Forelimb muscle (tissue), 1 donor: ENCODE measurements at regions not wholly inside any gene's neighbourhood (a gene's known extent, or its start where the extent isn't known, plus 50 kb on each side); places are given as distances from the start of the nearest gene placed in this dataset.

ENCODE experiments used
- DNase-seq: peaks from one replicate; pipeline ENCODE4 v3.0.0-alpha.2; 2013; ENCODE audit warnings: low read depth

GRCh38 chr10:4199196-4199595, 414.2 kb upstream of the KLF6 start:
- DNase-seq, result no peak

DNA sequence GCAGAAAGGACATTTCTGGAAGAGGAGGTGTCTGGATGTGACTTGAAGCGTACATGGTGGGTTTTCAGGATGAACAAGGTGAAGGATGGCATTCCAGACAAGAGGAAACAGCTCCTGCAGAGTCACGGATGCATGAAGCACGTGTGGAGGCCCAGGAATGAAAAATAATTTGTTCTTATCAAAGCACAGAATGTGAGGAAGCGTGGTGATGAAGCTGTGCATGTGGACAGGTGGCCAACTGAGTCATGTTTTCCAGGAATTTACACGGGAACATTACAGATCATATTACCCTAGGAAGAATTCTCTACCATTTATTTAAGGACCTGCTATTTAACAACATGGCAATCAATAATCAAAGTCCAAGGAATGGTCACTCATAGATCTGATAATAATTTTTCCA, 413.2 kb upstream of the KLF6 start:
- DNase-seq, result no peak

DNA sequence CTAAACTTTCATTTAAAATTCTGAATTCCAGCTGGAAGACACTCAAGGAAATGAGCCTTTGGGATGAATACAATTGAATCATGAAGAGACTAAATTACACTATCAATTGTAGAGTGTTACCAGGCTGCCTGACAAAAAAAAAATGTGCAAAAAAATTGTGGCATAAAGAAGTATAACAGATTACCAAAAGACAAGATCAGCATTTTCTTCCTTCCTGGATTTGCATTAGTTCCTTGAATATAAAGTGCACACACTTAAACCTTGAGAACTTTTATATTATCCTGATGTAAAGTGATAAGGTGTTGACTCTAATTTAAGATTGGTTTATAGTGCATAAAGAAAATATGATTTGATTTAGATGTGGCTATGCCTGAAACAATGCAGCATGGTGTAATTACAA, 412.7 kb upstream of the KLF6 start:
- DNase-seq, result no peak

- peak; percentile 35 for DNase-seq
Measured at GRCh38 chr10:4196771-4197390, 411.9 kb upstream of the KLF6 start.

GRCh38 chr10:4196183-4196582, 411.2 kb upstream of the KLF6 start:
- DNase-seq, result no peak

- DNase-seq, result no peak
Measured at GRCh38 chr10:4195213-4195612, 410.2 kb upstream of the KLF6 start.

DNA sequence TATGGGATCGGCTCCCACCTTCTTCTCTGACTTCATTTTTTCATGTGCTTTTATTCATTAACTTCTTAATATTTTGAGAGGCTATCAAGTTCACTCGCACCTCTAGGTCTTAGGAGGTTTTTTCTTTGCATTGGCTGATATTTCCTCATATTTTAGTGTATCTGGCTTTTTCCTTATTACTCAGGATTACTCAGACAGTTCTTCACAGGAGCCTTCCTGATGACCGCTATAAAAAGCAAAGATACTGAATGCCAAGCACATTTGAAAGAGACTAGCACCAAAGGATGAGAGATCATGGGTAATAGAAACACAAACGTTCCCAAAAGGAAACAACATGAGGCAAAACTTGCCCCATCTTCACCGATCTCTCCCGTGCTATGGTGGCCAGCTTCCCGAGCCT, 409.2 kb upstream of the KLF6 start:
- no peak for DNase-seq

GRCh38 chr10:4191894-4192293, 406.9 kb upstream of the KLF6 start:
- no peak for DNase-seq

- DNase-seq, result no peak
Measured at GRCh38 chr10:4191354-4191753, 406.3 kb upstream of the KLF6 start.

DNA sequence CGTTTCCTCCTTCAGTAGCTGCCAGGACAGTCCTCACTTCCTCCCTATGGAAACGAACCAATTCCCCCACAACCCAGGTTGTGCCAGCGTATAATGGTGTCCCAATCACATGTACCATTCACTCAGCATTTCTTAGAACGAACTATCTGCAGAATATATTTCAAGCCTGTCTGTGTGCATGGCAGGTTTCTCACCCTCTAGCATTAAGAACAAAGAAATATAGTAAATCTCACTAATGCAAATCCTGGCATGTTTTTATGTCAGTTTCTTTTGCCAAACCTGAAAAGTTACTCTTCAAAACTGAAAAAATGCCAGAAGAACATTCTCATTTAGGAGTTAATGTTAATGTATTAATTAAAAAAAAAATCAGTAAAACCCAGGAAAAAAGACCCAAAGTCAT, 405.9 kb upstream of the KLF6 start:
- no peak for DNase-seq

- no peak for DNase-seq
Measured at GRCh38 chr10:4189281-4189680, 404.3 kb upstream of the KLF6 start.

DNA sequence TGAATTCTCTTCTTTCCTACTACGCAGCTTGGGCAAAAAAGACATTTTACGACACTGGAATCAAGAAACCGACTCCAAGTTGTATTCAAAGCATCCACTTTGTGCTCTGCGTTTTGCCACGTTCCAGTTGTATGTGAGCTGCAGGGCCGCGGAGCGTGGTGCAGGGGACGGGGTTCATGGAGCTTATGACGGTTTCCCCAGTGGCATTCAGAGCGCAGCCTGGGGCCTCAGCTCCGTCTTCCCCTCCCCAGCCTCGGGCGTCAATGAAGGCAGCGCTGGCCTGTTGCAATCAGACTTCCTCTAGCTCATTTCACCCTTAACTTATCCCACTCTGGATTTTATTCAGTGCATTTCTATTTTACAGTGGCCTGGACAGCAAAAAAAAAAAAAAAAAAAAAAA, 403.4 kb upstream of the KLF6 start:
- no peak for DNase-seq

- DNase-seq, result no peak
Measured at GRCh38 chr10:4186849-4187540, 402.0 kb upstream of the KLF6 start.

- DNase-seq, result peak; percentile 72
Measured at GRCh38 chr10:4183761-4184261, 398.8 kb upstream of the KLF6 start.

DNA sequence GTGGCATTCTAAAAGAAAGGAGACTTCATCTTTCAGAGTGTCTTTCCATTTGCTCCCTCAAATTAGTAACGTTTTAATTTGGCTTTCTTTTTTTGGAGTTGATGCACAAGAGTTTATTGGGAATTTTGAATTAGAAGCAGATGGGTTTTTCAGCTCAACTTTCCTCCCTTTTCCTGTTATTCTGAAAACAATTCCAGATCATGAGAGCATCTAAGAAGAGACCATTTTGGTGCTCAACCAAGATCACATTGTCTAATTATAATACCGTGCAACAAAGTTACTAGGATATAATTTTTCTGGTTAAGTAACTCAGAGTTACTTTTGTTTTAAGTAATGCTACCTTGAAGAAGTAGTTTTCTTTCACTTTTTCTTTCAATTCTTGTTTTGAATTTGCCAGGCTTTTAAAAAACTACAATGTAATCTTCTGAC, 396.6 kb upstream of the KLF6 start:
- DNase-seq, result no peak

DNA sequence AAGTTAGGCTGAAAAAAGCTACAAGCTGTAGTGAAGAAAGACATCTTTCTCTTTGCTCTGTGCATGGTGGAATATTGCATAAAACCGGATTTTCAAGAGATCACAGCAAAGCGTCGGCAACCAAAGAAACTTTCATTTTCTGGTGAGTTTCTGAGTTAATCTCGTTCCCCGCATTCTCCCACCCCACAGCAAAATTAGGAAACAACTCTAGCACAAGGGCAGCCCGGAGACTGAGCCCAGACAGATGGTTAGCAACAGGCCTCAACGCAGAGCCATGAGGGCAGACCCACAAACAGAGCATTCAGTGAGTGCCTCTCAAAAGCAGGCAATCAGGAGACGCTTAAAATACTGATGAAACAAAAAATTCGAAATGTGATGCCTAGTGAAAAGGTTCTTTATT, 396.1 kb upstream of the KLF6 start:
- no peak for DNase-seq

- peak; percentile 80 for DNase-seq
Measured at GRCh38 chr10:4177791-4178190, 392.8 kb upstream of the KLF6 start.

GRCh38 chr10:4176500-4177281, 391.7 kb upstream of the KLF6 start:
- DNase-seq, result no peak

DNA sequence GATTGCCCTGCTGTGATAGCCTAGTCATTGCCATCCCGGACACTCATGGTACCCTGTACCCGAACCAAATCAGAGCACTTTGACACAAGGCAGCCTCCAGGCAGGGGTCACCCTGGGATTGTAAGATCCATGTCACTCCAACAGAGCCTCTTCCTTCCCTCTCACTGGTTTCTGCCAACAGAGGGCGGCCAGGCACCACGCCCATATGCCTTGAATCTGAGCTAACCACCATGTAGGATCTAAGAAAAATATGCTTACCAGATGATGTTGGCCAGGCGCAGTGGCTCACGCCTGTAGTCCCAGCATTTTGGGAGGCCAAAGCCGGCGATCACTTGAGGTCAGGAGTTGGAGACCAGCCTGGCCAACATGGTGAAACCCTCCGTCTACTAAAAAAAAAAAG, 389.2 kb upstream of the KLF6 start:
- no peak for DNase-seq

GRCh38 chr10:4170633-4171314, 385.8 kb upstream of the KLF6 start:
- DNase-seq, result no peak

- no peak for DNase-seq
Measured at GRCh38 chr10:4170181-4170580, 385.2 kb upstream of the KLF6 start.

DNA sequence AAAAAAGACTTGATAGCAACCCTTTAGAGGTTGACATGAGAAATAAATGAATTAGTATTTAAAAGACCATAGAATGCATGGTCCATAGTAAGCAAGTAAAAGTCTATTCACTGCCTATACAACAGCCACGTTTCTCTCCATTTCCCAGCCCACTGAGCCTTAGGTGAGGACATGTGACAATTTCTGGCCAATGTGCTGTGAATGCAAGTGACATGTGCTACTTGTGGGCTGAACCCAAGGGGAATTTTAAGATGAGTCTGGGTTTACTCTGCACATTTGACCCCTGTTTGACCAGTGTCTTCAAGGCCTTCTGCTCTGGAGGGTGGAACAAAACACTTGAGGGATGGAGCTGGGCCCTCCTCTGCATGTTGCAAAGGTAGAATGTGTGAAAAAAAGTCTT, 384.4 kb upstream of the KLF6 start:
- no peak for DNase-seq
